IMR-90 (cell line): ENCODE measurements at regions not wholly inside any gene's neighbourhood (a gene's known extent, or its start where the extent isn't known, plus 50 kb on each side); places are given as distances from the start of the nearest gene placed in this dataset.

Source experiments
- ATAC-seq: fragments of 200-7000 bp; cut with Tn5 transposase; 2 replicates; pipeline ENCODE4 v1.9.1; 2020; ENCODE audit warnings: low read depth, mild to moderate bottlenecking, moderate library complexity
- BruUV-seq: library from RNA; stranded (reverse); fragments of 400-500 nt; replicated peaks from 2 replicates; lab custom pipeline; 2021; lab: Mats Ljungman, UMichigan
- CTCF ChIA-PET: fragments of 300-600 bp; formaldehyde crosslinking; extraction: SDS; loops from one replicate; lab custom pipeline; 2021; ENCODE audit warnings: antibody characterized with exemption; lab: Yijun Ruan, JAX
- POLR2A ChIA-PET: fragments of 300-600 bp; sonication (Branson Sonifier 250); formaldehyde crosslinking; loops from one replicate; lab custom pipeline; 2022; ENCODE audit warnings: antibody characterized with exemption; ENCODE audit not compliant: unreplicated experiment; lab: Charles Lee
- DNase-seq: peaks from one replicate; pipeline ENCODE4 v3.0.0; 2013
- H2AFZ ChIP-seq: replicated peaks from 2 replicates; pipeline ENCODE3; 2013; ENCODE audit warnings: low read length, mild to moderate bottlenecking; ENCODE audit not compliant: poor library complexity
- H2AK5ac ChIP-seq: 2 replicates; pipeline ENCODE4 v1.6.1; 2013; ENCODE audit warnings: low read depth, low read length, inconsistent platforms
- H2AK9ac ChIP-seq: replicated peaks from 2 replicates; pipeline ENCODE3; 2013; ENCODE audit warnings: mild to moderate bottlenecking, low read depth, low read length, moderate library complexity; ENCODE audit not compliant: poor library complexity
- H2BK120ac ChIP-seq: 2 replicates; pipeline ENCODE4 v1.6.1; 2013; ENCODE audit warnings: low read depth, low read length, inconsistent platforms
- H2BK15ac ChIP-seq: 3 replicates; pipeline ENCODE4 v1.6.1; 2013; ENCODE audit warnings: low read depth, low read length, inconsistent platforms
- H2BK20ac ChIP-seq: 2 replicates; pipeline ENCODE4 v1.6.1; 2013; ENCODE audit warnings: low read depth, mild to moderate bottlenecking, inconsistent platforms, low read length, moderate library complexity
- H2BK5ac ChIP-seq: 2 replicates; pipeline ENCODE4 v1.6.1; 2013; ENCODE audit warnings: mild to moderate bottlenecking, low read depth, low read length, inconsistent platforms; ENCODE audit not compliant: poor library complexity, severe bottlenecking
- H3K14ac ChIP-seq: replicated peaks from 2 replicates; pipeline ENCODE4 v1.6.1; 2013; ENCODE audit warnings: low read depth, low read length, inconsistent platforms
- H3K18ac ChIP-seq: 2 replicates; pipeline ENCODE4 v1.6.1; 2013; ENCODE audit warnings: low read depth, low read length, control low read depth
- H3K23ac ChIP-seq: 2 replicates; pipeline ENCODE4 v1.6.1; 2013; ENCODE audit warnings: low read depth, low read length, inconsistent platforms
- H3K27ac ChIP-seq: 2 replicates; pipeline ENCODE4 v1.5.1; 2013; ENCODE audit warnings: mild to moderate bottlenecking, control low read depth, low read length; ENCODE audit not compliant: insufficient read depth
- H3K27me3 ChIP-seq: 2 replicates; pipeline ENCODE4 v1.6.1; 2013; ENCODE audit warnings: low read length; ENCODE audit not compliant: control insufficient read depth, insufficient read depth
- H3K36me3 ChIP-seq: 2 replicates; pipeline ENCODE4 v1.6.1; 2013; ENCODE audit warnings: low read length, mixed read lengths; ENCODE audit not compliant: control insufficient read depth, insufficient read depth
- H3K4ac ChIP-seq: 2 replicates; pipeline ENCODE4 v1.6.1; 2013; ENCODE audit warnings: low read depth, low read length, inconsistent platforms
- H3K4me1 ChIP-seq: 2 replicates; pipeline ENCODE4 v1.6.1; 2013; ENCODE audit warnings: low read length, mixed read lengths; ENCODE audit not compliant: control insufficient read depth, insufficient read depth
- H3K4me2 ChIP-seq: 2 replicates; pipeline ENCODE4 v1.6.1; 2013; ENCODE audit warnings: low read depth, mild to moderate bottlenecking, control low read depth, low read length, moderate library complexity
- H3K4me3 ChIP-seq: 2 replicates; pipeline ENCODE4 v1.5.1; 2013; ENCODE audit warnings: low read depth, mild to moderate bottlenecking, control low read depth, low read length, moderate library complexity; ENCODE audit not compliant: insufficient read depth
- H3K56ac ChIP-seq: 2 replicates; pipeline ENCODE4 v1.6.1; 2013; ENCODE audit warnings: low read length, inconsistent platforms; ENCODE audit not compliant: insufficient read depth; ENCODE audit errors: extremely low read depth
- H3K79me1 ChIP-seq, 2 experiments: 2 replicates each; pipeline ENCODE4 v1.6.1; 2013; ENCODE audit warnings: low read length in 2 of 2, inconsistent platforms in 1 of 2, low read depth in 1 of 2
- H3K9ac ChIP-seq: 2 replicates; pipeline ENCODE4 v1.6.1; 2013; ENCODE audit warnings: low read depth, low read length, control low read depth
- H3K9me1 ChIP-seq: 2 replicates; pipeline ENCODE4 v1.6.1; 2013; ENCODE audit warnings: low read length, inconsistent platforms; ENCODE audit not compliant: insufficient read depth
- H3K9me3 ChIP-seq: 2 replicates; pipeline ENCODE4 v1.6.1; 2013; ENCODE audit warnings: low read length; ENCODE audit not compliant: control insufficient read depth, insufficient read depth
- H4K20me1 ChIP-seq: 2 replicates; pipeline ENCODE4 v1.6.1; 2013; ENCODE audit warnings: low read length, inconsistent platforms; ENCODE audit not compliant: insufficient read depth
- H4K5ac ChIP-seq: 2 replicates; pipeline ENCODE4 v1.6.1; 2013; ENCODE audit warnings: mild to moderate bottlenecking, low read depth, low read length, control low read depth
- H4K8ac ChIP-seq, 2 experiments: 2 replicates each; pipeline ENCODE4 v1.6.1; 2013; ENCODE audit warnings: low read depth in 2 of 2, low read length in 2 of 2, control low read depth in 1 of 2, inconsistent platforms in 1 of 2
- H4K91ac ChIP-seq: 2 replicates; pipeline ENCODE4 v1.6.1; 2013; ENCODE audit warnings: low read depth, low read length, inconsistent platforms; ENCODE audit not compliant: insufficient read depth
- BHLHE40 ChIP-seq: fragments of 150-350 bp; IDR thresholded peaks from 2 replicates; pipeline ENCODE4 v1.6.1; 2016; ENCODE audit warnings: mild to moderate bottlenecking, low read depth, low read length
- CEBPB ChIP-seq: IDR thresholded peaks from 2 replicates; pipeline ENCODE4 v1.6.1; 2012; ENCODE audit warnings: low read depth, low read length, improper control_type of control experiment
- CHD1 ChIP-seq: IDR thresholded peaks from 2 replicates; pipeline ENCODE4 v1.6.1; 2012; ENCODE audit warnings: low read depth, low read length, improper control_type of control experiment
- FOS ChIP-seq: fragments of 150-350 bp; IDR thresholded peaks from 2 replicates; pipeline ENCODE4 v1.6.1; 2016; ENCODE audit warnings: low read depth, low read length
- MAFK ChIP-seq: IDR thresholded peaks from 2 replicates; pipeline ENCODE4 v1.6.1; 2012; ENCODE audit warnings: low read depth, low read length, improper control_type of control experiment
- MAZ ChIP-seq: IDR thresholded peaks from 2 replicates; pipeline ENCODE4 v1.6.1; 2012; ENCODE audit warnings: low read depth, mild to moderate bottlenecking, low read length, improper control_type of control experiment, moderate library complexity, borderline replicate concordance
- MXI1 ChIP-seq: IDR thresholded peaks from 2 replicates; pipeline ENCODE4 v1.6.1; 2012; ENCODE audit warnings: low read depth, mild to moderate bottlenecking, low read length, moderate library complexity, borderline replicate concordance
- NFE2L2 ChIP-seq: fragments of 150-350 bp; IDR thresholded peaks from 2 replicates; pipeline ENCODE4 v1.6.1; 2016; ENCODE audit warnings: low read depth, mild to moderate bottlenecking, low read length
- POLR2A ChIP-seq: IDR thresholded peaks from 2 replicates; pipeline ENCODE4 v1.6.1; 2012; ENCODE audit warnings: mild to moderate bottlenecking, low read depth, low read length
- RAD21 ChIP-seq: IDR thresholded peaks from 2 replicates; pipeline ENCODE4 v1.6.1; 2012; ENCODE audit warnings: low read length, improper control_type of control experiment
- RCOR1 ChIP-seq: IDR thresholded peaks from 2 replicates; pipeline ENCODE4 v1.6.1; 2012; ENCODE audit warnings: mild to moderate bottlenecking, low read length, improper control_type of control experiment; ENCODE audit not compliant: insufficient replicate concordance
- RFX5 ChIP-seq: IDR thresholded peaks from 2 replicates; pipeline ENCODE4 v1.8.0; 2012; ENCODE audit warnings: low read depth, mild to moderate bottlenecking, low read length, moderate library complexity
- SMC3 ChIP-seq: fragments of 150-350 bp; IDR thresholded peaks from 2 replicates; pipeline ENCODE4 v1.6.1; 2016; ENCODE audit warnings: low read depth, mild to moderate bottlenecking, antibody characterized with exemption, low read length, moderate library complexity
- WGBS, 2 experiments: methylation state at CpG; one replicate each; pipeline versions ENCODE4 v1.1.5 to v1.1.7; 2013; ENCODE audit warnings: missing lambda C conversion rate in 2 of 2; ENCODE audit not compliant: insufficient read length in 1 of 2; ENCODE audit errors: extremely low coverage in 2 of 2; 5-methylcytosine and 5-hydroxymethylcytosine counted together
- dilution Hi-C: fragments of 300-500 bp; cut with HindIII; formaldehyde crosslinking; loops from one replicate; pipeline ENCODE4 v1.14.3; 2018; ENCODE audit warnings: low sequenced_read_pairs; ENCODE audit not compliant: unreplicated experiment
- in situ Hi-C: fragments of 300-500 bp; cut with MboI; formaldehyde crosslinking; loops from 3 replicates; pipeline ENCODE4 v1.14.3; 2019; ENCODE audit warnings: low sequenced_read_pairs, inconsistent platforms, mixed read lengths
- intact Hi-C: fragments of 100-400 bp; cut with micrococcal nuclease; formaldehyde crosslinking; loops from 2 replicates; pipeline ENCODE4 v1.10.0; 2022
- TF ChIP-seq, protein P1 (sequence below): fragments of 150-350 bp; IDR thresholded peaks from 2 replicates; pipeline ENCODE4 v1.6.1; 2017; ENCODE audit warnings: mild to moderate bottlenecking, antibody characterized with exemption, low read length, low read depth
- TF ChIP-seq, protein P2 (sequence below): fragments of 150-350 bp; IDR thresholded peaks from 2 replicates; pipeline ENCODE4 v1.6.1; 2016; ENCODE audit warnings: low read depth, mild to moderate bottlenecking, low read length, moderate library complexity, borderline replicate concordance
- TF ChIP-seq, protein P3 (sequence below): conservative IDR thresholded peaks from 2 replicates; pipeline ENCODE4 v1.5.1; 2012; ENCODE audit warnings: mild to moderate bottlenecking, low read depth, low read length, improper control_type of control experiment

DNA sequence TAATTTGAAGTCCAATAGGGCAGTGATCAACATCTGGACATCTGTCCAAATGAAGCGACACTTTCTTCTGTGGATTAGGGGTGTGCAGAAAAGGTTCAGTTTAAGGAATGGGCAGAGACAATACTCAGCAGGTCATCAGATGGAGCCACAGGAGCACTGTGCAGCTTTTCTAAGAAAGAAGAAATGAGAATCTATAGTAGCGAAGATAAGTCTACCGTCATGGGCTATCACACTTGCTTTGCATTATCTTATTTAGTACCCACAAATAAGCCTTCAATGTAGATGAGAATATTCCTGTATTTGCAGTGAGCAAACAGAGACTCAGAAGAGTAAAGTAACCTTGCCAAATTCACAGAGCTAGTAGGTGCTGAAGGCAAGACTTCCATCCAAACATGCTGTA, 412.0 kb upstream of the GOT2 start:
- ChIA-PET CTCF (no interaction called here), POLR2A (no interaction called here)
- H2BK15ac ChIP-seq, result no peak overlapping the region
- no TSS peak for BruUV-seq
- H3K9me3 ChIP-seq, result no peaks in the 10 kb centered on the region
- no peak overlapping the region for H2AFZ ChIP-seq
- H3K27me3 ChIP-seq, result no peaks in the 10 kb centered on the region
- H2BK120ac ChIP-seq, result no peak overlapping the region
- no peak overlapping the region for H2AK5ac ChIP-seq
- DNase-seq, result no peak
- no peak overlapping the region for H4K5ac ChIP-seq
- H3K9ac ChIP-seq, result no peak overlapping the region
- H2AK9ac ChIP-seq, result no peak overlapping the region
- TF ChIP-seq RAD21 (no peak), SMC3 (no peak), MAZ (no peak), BHLHE40 (no peak), POLR2A (no peak), CHD1 (no peak), CEBPB (no peak), NFE2L2 (no peak), FOS (no peak), MXI1 (no peak), RCOR1 (no peak), RFX5 (no peak), MAFK (no peak)
- TF ChIP-seq, protein P1, sequence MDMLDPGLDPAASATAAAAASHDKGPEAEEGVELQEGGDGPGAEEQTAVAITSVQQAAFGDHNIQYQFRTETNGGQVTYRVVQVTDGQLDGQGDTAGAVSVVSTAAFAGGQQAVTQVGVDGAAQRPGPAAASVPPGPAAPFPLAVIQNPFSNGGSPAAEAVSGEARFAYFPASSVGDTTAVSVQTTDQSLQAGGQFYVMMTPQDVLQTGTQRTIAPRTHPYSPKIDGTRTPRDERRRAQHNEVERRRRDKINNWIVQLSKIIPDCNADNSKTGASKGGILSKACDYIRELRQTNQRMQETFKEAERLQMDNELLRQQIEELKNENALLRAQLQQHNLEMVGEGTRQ, result no peak
- TF ChIP-seq, protein P2, sequence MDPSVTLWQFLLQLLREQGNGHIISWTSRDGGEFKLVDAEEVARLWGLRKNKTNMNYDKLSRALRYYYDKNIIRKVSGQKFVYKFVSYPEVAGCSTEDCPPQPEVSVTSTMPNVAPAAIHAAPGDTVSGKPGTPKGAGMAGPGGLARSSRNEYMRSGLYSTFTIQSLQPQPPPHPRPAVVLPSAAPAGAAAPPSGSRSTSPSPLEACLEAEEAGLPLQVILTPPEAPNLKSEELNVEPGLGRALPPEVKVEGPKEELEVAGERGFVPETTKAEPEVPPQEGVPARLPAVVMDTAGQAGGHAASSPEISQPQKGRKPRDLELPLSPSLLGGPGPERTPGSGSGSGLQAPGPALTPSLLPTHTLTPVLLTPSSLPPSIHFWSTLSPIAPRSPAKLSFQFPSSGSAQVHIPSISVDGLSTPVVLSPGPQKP, result no peak
- TF ChIP-seq, protein P3, sequence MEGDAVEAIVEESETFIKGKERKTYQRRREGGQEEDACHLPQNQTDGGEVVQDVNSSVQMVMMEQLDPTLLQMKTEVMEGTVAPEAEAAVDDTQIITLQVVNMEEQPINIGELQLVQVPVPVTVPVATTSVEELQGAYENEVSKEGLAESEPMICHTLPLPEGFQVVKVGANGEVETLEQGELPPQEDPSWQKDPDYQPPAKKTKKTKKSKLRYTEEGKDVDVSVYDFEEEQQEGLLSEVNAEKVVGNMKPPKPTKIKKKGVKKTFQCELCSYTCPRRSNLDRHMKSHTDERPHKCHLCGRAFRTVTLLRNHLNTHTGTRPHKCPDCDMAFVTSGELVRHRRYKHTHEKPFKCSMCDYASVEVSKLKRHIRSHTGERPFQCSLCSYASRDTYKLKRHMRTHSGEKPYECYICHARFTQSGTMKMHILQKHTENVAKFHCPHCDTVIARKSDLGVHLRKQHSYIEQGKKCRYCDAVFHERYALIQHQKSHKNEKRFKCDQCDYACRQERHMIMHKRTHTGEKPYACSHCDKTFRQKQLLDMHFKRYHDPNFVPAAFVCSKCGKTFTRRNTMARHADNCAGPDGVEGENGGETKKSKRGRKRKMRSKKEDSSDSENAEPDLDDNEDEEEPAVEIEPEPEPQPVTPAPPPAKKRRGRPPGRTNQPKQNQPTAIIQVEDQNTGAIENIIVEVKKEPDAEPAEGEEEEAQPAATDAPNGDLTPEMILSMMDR, result no peak
- in situ Hi-C loops, result no loop called here
- H3K14ac ChIP-seq, result no peak overlapping the region
- no peak overlapping the region for H3K23ac ChIP-seq
- no peaks in the 10 kb centered on the region for H3K9me1 ChIP-seq
- H3K56ac ChIP-seq, result no peak overlapping the region
- no CpG with 5 or more reads among the region's 3 CpGs for WGBS, 2 experiments
- intact Hi-C loops, result no loop called here
- no peak overlapping the region for H2BK20ac ChIP-seq
- no peak overlapping the region for H3K4me3 ChIP-seq
- H3K4me1 ChIP-seq, result no peaks in the 10 kb centered on the region
- H3K79me1 ChIP-seq, result no peaks in the 10 kb centered on the region
- no peak overlapping the region for H4K8ac ChIP-seq
- no peak overlapping the region for H4K91ac ChIP-seq
- H3K4me2 ChIP-seq, result no peak overlapping the region
- dilution Hi-C loops, result no loop called here
- no peak overlapping the region for H3K27ac ChIP-seq
- H4K20me1 ChIP-seq, result no peaks in the 10 kb centered on the region
- no peak overlapping the region for H3K18ac ChIP-seq
- no peak overlapping the region for H2BK5ac ChIP-seq
- no peak for ATAC-seq
- H3K4ac ChIP-seq, result no peak overlapping the region
- H3K36me3 ChIP-seq, result no peaks in the 10 kb centered on the region
